ENCODE measurements at regions not wholly inside any gene's neighbourhood (a gene's known extent, or its start where the extent isn't known, plus 50 kb on each side); places are given as distances from the start of the nearest gene placed in this dataset.

GRCh38 chr4:54473077-54473545, 184.6 kb upstream of the KIT start (continued):
- TF ChIP-seq, protein P1, sequence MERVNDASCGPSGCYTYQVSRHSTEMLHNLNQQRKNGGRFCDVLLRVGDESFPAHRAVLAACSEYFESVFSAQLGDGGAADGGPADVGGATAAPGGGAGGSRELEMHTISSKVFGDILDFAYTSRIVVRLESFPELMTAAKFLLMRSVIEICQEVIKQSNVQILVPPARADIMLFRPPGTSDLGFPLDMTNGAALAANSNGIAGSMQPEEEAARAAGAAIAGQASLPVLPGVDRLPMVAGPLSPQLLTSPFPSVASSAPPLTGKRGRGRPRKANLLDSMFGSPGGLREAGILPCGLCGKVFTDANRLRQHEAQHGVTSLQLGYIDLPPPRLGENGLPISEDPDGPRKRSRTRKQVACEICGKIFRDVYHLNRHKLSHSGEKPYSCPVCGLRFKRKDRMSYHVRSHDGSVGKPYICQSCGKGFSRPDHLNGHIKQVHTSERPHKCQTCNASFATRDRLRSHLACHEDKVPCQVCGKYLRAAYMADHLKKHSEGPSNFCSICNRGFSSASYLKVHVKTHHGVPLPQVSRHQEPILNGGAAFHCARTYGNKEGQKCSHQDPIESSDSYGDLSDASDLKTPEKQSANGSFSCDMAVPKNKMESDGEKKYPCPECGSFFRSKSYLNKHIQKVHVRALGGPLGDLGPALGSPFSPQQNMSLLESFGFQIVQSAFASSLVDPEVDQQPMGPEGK (CRISPR knock-in tag; IDR thresholded peaks at IDR 0.05; ENCODE audit: borderline replicate concordance): no peak
- TF ChIP-seq HDAC2 (IDR thresholded peaks at IDR 0.05) (peak; percentile 28; the same call in 1 of the 2 replicates), FOXM1 (IDR thresholded peaks at IDR 0.05; ENCODE audit: low read depth) (no peak), FOXM1 (CRISPR knock-in tag; IDR thresholded peaks at IDR 0.05; ENCODE audit: low read depth) (no peak), ZNF778 (CRISPR knock-in tag; IDR thresholded peaks at IDR 0.05) (no peak), HNRNPLL (IDR thresholded peaks at IDR 0.05; ENCODE audit: low read depth, low read length, poor library complexity, severe bottlenecking) (peak; percentile 21), PHB2 (IDR thresholded peaks at IDR 0.05; ENCODE audit: low read depth) (no peak), ADNP (tag; IDR thresholded peaks at IDR 0.05) (0 out of 2 replicates have a peak, but pooled peaks have one; percentile 27), HDAC3 (IDR thresholded peaks at IDR 0.05; ENCODE audit: borderline replicate concordance, partially characterized antibody) (peak; percentile 58), ATF7 (IDR thresholded peaks at IDR 0.05) (peak; percentile 78), ZNF57 (CRISPR knock-in tag; IDR thresholded peaks at IDR 0.05) (no peak), GABPA (tag; conservative IDR thresholded peaks at IDR 0.05; ENCODE audit: low read depth) (no peak), ZNF175 (CRISPR knock-in tag; IDR thresholded peaks at IDR 0.05; ENCODE audit: low read depth) (0 out of 2 replicates have a peak, but pooled peaks have one; percentile 32), MAFK (IDR thresholded peaks at IDR 0.05; ENCODE audit: low read length) (no peak), ZFPM2 (CRISPR knock-in tag; IDR thresholded peaks at IDR 0.05) (no peak)
- TF ChIP-seq, protein P2, sequence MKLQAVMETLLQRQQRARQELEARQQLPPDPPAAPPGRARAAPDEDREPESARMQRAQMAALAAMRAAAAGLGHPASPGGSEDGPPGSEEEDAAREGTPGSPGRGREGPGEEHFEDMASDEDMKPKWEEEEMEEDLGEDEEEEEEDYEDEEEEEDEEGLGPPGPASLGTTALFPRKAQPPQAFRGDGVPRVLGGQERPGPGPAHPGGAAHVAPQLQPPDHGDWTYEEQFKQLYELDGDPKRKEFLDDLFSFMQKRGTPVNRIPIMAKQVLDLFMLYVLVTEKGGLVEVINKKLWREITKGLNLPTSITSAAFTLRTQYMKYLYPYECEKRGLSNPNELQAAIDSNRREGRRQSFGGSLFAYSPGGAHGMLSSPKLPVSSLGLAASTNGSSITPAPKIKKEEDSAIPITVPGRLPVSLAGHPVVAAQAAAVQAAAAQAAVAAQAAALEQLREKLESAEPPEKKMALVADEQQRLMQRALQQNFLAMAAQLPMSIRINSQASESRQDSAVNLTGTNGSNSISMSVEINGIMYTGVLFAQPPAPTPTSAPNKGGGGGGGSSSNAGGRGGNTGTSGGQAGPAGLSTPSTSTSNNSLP (IDR thresholded peaks at IDR 0.05; ENCODE audit: borderline replicate concordance, low read depth, low read length): no peak
